Esophagus muscularis mucosa (tissue), 4 donors: ENCODE measurements at regions not wholly inside any gene's neighbourhood (a gene's known extent, or its start where the extent isn't known, plus 50 kb on each side); places are given as distances from the start of the nearest gene placed in this dataset.

Experiments used
- CTCF ChIP-seq, 3 experiments: fragments of 200-600 bp in 2 of 3; fragments of 450-650 bp in 1 of 3; sonication (generic) in 2 of 3; IDR thresholded peaks; one replicate each; pipeline ENCODE4 v1.5.1; 2017 to 2019; ENCODE audit warnings: antibody characterized with exemption in 3 of 3, mild to moderate bottlenecking in 2 of 3, moderate library complexity in 1 of 3
- EP300 ChIP-seq: sonication (generic); formaldehyde crosslinking; IDR thresholded peaks from one replicate; pipeline ENCODE4 v1.6.1; 2017; ENCODE audit warnings: antibody characterized with exemption
- POLR2AphosphoS5 ChIP-seq, 2 donors: sonication (generic); formaldehyde crosslinking; IDR thresholded peaks; one replicate each; pipeline ENCODE4 v1.6.1; 2017; ENCODE audit warnings: antibody characterized with exemption in 2 of 2

- no peak for TF ChIP-seq CTCF (IDR thresholded peaks at IDR 0.05)
- no peak for TF ChIP-seq POLR2AphosphoS5 (IDR thresholded peaks at IDR 0.05)
- no peak for TF ChIP-seq EP300
These were observed 125.9 kb downstream of the EMX2 start for GRCh38 chr10:117668327-117669008.
